IMR-90 (cell line): ENCODE measurements at regions not wholly inside any gene's neighbourhood (a gene's known extent, or its start where the extent isn't known, plus 50 kb on each side); places are given as distances from the start of the nearest gene placed in this dataset.

Experiments used
- ATAC-seq: fragments of 200-7000 bp; cut with Tn5 transposase; 2 replicates; pipeline ENCODE4 v1.9.1; 2020; ENCODE audit warnings: low read depth, mild to moderate bottlenecking, moderate library complexity
- BruUV-seq: library from RNA; stranded (reverse); fragments of 400-500 nt; replicated peaks from 2 replicates; lab custom pipeline; 2021; lab: Mats Ljungman, UMichigan
- CTCF ChIA-PET: fragments of 300-600 bp; formaldehyde crosslinking; extraction: SDS; loops from one replicate; lab custom pipeline; 2021; ENCODE audit warnings: antibody characterized with exemption; lab: Yijun Ruan, JAX
- POLR2A ChIA-PET: fragments of 300-600 bp; sonication (Branson Sonifier 250); formaldehyde crosslinking; loops from one replicate; lab custom pipeline; 2022; ENCODE audit warnings: antibody characterized with exemption; ENCODE audit not compliant: unreplicated experiment; lab: Charles Lee
- DNase-seq: peaks from one replicate; pipeline ENCODE4 v3.0.0; 2013
- H2AFZ ChIP-seq: replicated peaks from 2 replicates; pipeline ENCODE3; 2013; ENCODE audit warnings: low read length, mild to moderate bottlenecking; ENCODE audit not compliant: poor library complexity
- H2AK5ac ChIP-seq: 2 replicates; pipeline ENCODE4 v1.6.1; 2013; ENCODE audit warnings: low read depth, low read length, inconsistent platforms
- H2AK9ac ChIP-seq: replicated peaks from 2 replicates; pipeline ENCODE3; 2013; ENCODE audit warnings: mild to moderate bottlenecking, low read depth, low read length, moderate library complexity; ENCODE audit not compliant: poor library complexity
- H2BK120ac ChIP-seq: 2 replicates; pipeline ENCODE4 v1.6.1; 2013; ENCODE audit warnings: low read depth, low read length, inconsistent platforms
- H2BK15ac ChIP-seq: 3 replicates; pipeline ENCODE4 v1.6.1; 2013; ENCODE audit warnings: low read depth, low read length, inconsistent platforms
- H2BK20ac ChIP-seq: 2 replicates; pipeline ENCODE4 v1.6.1; 2013; ENCODE audit warnings: low read depth, mild to moderate bottlenecking, inconsistent platforms, low read length, moderate library complexity
- H2BK5ac ChIP-seq: 2 replicates; pipeline ENCODE4 v1.6.1; 2013; ENCODE audit warnings: mild to moderate bottlenecking, low read depth, low read length, inconsistent platforms; ENCODE audit not compliant: poor library complexity, severe bottlenecking
- H3K14ac ChIP-seq: replicated peaks from 2 replicates; pipeline ENCODE4 v1.6.1; 2013; ENCODE audit warnings: low read depth, low read length, inconsistent platforms
- H3K18ac ChIP-seq: 2 replicates; pipeline ENCODE4 v1.6.1; 2013; ENCODE audit warnings: low read depth, low read length, control low read depth
- H3K23ac ChIP-seq: 2 replicates; pipeline ENCODE4 v1.6.1; 2013; ENCODE audit warnings: low read depth, low read length, inconsistent platforms
- H3K27ac ChIP-seq: 2 replicates; pipeline ENCODE4 v1.5.1; 2013; ENCODE audit warnings: mild to moderate bottlenecking, control low read depth, low read length; ENCODE audit not compliant: insufficient read depth
- H3K27me3 ChIP-seq: 2 replicates; pipeline ENCODE4 v1.6.1; 2013; ENCODE audit warnings: low read length; ENCODE audit not compliant: control insufficient read depth, insufficient read depth
- H3K36me3 ChIP-seq: 2 replicates; pipeline ENCODE4 v1.6.1; 2013; ENCODE audit warnings: low read length, mixed read lengths; ENCODE audit not compliant: control insufficient read depth, insufficient read depth
- H3K4ac ChIP-seq: 2 replicates; pipeline ENCODE4 v1.6.1; 2013; ENCODE audit warnings: low read depth, low read length, inconsistent platforms
- H3K4me1 ChIP-seq: 2 replicates; pipeline ENCODE4 v1.6.1; 2013; ENCODE audit warnings: low read length, mixed read lengths; ENCODE audit not compliant: control insufficient read depth, insufficient read depth
- H3K4me2 ChIP-seq: 2 replicates; pipeline ENCODE4 v1.6.1; 2013; ENCODE audit warnings: low read depth, mild to moderate bottlenecking, control low read depth, low read length, moderate library complexity
- H3K4me3 ChIP-seq: 2 replicates; pipeline ENCODE4 v1.5.1; 2013; ENCODE audit warnings: low read depth, mild to moderate bottlenecking, control low read depth, low read length, moderate library complexity; ENCODE audit not compliant: insufficient read depth
- H3K56ac ChIP-seq: 2 replicates; pipeline ENCODE4 v1.6.1; 2013; ENCODE audit warnings: low read length, inconsistent platforms; ENCODE audit not compliant: insufficient read depth; ENCODE audit errors: extremely low read depth
- H3K79me1 ChIP-seq, 2 experiments: 2 replicates each; pipeline ENCODE4 v1.6.1; 2013; ENCODE audit warnings: low read length in 2 of 2, inconsistent platforms in 1 of 2, low read depth in 1 of 2
- H3K9ac ChIP-seq: 2 replicates; pipeline ENCODE4 v1.6.1; 2013; ENCODE audit warnings: low read depth, low read length, control low read depth
- H3K9me1 ChIP-seq: 2 replicates; pipeline ENCODE4 v1.6.1; 2013; ENCODE audit warnings: low read length, inconsistent platforms; ENCODE audit not compliant: insufficient read depth
- H3K9me3 ChIP-seq: 2 replicates; pipeline ENCODE4 v1.6.1; 2013; ENCODE audit warnings: low read length; ENCODE audit not compliant: control insufficient read depth, insufficient read depth
- H4K20me1 ChIP-seq: 2 replicates; pipeline ENCODE4 v1.6.1; 2013; ENCODE audit warnings: low read length, inconsistent platforms; ENCODE audit not compliant: insufficient read depth
- H4K5ac ChIP-seq: 2 replicates; pipeline ENCODE4 v1.6.1; 2013; ENCODE audit warnings: mild to moderate bottlenecking, low read depth, low read length, control low read depth
- H4K8ac ChIP-seq, 2 experiments: 2 replicates each; pipeline ENCODE4 v1.6.1; 2013; ENCODE audit warnings: low read depth in 2 of 2, low read length in 2 of 2, control low read depth in 1 of 2, inconsistent platforms in 1 of 2
- H4K91ac ChIP-seq: 2 replicates; pipeline ENCODE4 v1.6.1; 2013; ENCODE audit warnings: low read depth, low read length, inconsistent platforms; ENCODE audit not compliant: insufficient read depth
- CEBPB ChIP-seq: IDR thresholded peaks from 2 replicates; pipeline ENCODE4 v1.6.1; 2012; ENCODE audit warnings: low read depth, low read length, improper control_type of control experiment
- FOS ChIP-seq: fragments of 150-350 bp; IDR thresholded peaks from 2 replicates; pipeline ENCODE4 v1.6.1; 2016; ENCODE audit warnings: low read depth, low read length
- NFE2L2 ChIP-seq: fragments of 150-350 bp; IDR thresholded peaks from 2 replicates; pipeline ENCODE4 v1.6.1; 2016; ENCODE audit warnings: low read depth, mild to moderate bottlenecking, low read length
- WGBS, 2 experiments: methylation state at CpG; one replicate each; pipeline versions ENCODE4 v1.1.5 to v1.1.7; 2013; ENCODE audit warnings: missing lambda C conversion rate in 2 of 2; ENCODE audit not compliant: insufficient read length in 1 of 2; ENCODE audit errors: extremely low coverage in 2 of 2; 5-methylcytosine and 5-hydroxymethylcytosine counted together
- dilution Hi-C: fragments of 300-500 bp; cut with HindIII; formaldehyde crosslinking; loops from one replicate; pipeline ENCODE4 v1.14.3; 2018; ENCODE audit warnings: low sequenced_read_pairs; ENCODE audit not compliant: unreplicated experiment
- in situ Hi-C: fragments of 300-500 bp; cut with MboI; formaldehyde crosslinking; loops from 3 replicates; pipeline ENCODE4 v1.14.3; 2019; ENCODE audit warnings: low sequenced_read_pairs, inconsistent platforms, mixed read lengths
- intact Hi-C: fragments of 100-400 bp; cut with micrococcal nuclease; formaldehyde crosslinking; loops from 2 replicates; pipeline ENCODE4 v1.10.0; 2022

DNA sequence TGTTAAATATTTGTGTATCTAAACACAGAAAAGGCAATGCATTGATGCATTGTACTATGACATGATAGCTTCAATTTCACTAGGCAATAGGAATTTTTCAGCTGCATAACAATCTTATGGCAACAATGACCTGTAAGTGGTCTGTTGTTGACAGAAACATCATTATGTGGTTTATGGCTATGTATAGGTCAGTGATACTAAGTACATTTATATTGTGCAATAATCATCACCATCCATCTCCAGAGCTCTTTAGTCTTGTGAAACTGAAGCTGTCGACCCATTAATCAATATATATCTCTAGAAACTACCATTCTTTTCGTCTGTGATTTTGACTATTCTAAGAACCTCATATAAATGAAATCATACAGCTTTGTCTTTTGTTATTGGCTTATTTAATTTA lies 200.1 kb upstream of the ZNF717 start:
- no peaks in the 10 kb centered on the region for H3K27me3 ChIP-seq

More for the DNA sequence above, 200.1 kb upstream of the ZNF717 start:
- no peaks in the 10 kb centered on the region for H3K9me3 ChIP-seq
- no peak overlapping the region for H3K9ac ChIP-seq
- no peak overlapping the region for H2BK20ac ChIP-seq
- H2AK9ac ChIP-seq, result no peak overlapping the region
- WGBS, 2 experiments, result no CpG with 5 or more reads among the region's 2 CpGs
- intact Hi-C loops, result no loop called here
- H3K4me1 ChIP-seq, result no peaks in the 10 kb centered on the region
- H2BK120ac ChIP-seq, result no peak overlapping the region
- POLR2A ChIA-PET, result no interaction called here
- H3K27ac ChIP-seq, result no peak overlapping the region
- no peaks in the 10 kb centered on the region for H3K79me1 ChIP-seq
- H2BK5ac ChIP-seq, result no peak overlapping the region
- CTCF ChIA-PET, result no interaction called here
- no peak overlapping the region for H4K91ac ChIP-seq
- no peak overlapping the region for H2BK15ac ChIP-seq
- H3K36me3 ChIP-seq, result no peaks in the 10 kb centered on the region
- no peaks in the 10 kb centered on the region for H4K20me1 ChIP-seq
- ATAC-seq, result no peak
- no peak for TF ChIP-seq FOS
- no peak for TF ChIP-seq NFE2L2
- peak; percentile 63 for TF ChIP-seq CEBPB
- H2AK5ac ChIP-seq, result no peak overlapping the region
- DNase-seq, result no peak
- no peak overlapping the region for H3K4me2 ChIP-seq
- H3K4ac ChIP-seq, result no peak overlapping the region
- no peak overlapping the region for H4K5ac ChIP-seq
- no TSS peak for BruUV-seq
- no peaks in the 10 kb centered on the region for H3K9me1 ChIP-seq
- H3K4me3 ChIP-seq, result no peak overlapping the region
- in situ Hi-C loops, result no loop called here
- H3K18ac ChIP-seq, result no peak overlapping the region
- H3K23ac ChIP-seq, result no peak overlapping the region
- no peak overlapping the region for H3K56ac ChIP-seq
- no peak overlapping the region for H3K14ac ChIP-seq
- H4K8ac ChIP-seq, result no peak overlapping the region
- dilution Hi-C loops, result no loop called here
- no peak overlapping the region for H2AFZ ChIP-seq
